H9 (cell line): ENCODE measurements at regions not wholly inside any gene's neighbourhood (a gene's known extent, or its start where the extent isn't known, plus 50 kb on each side); places are given as distances from the start of the nearest gene placed in this dataset.

Experiments used
- DNase-seq: peaks from one replicate; pipeline ENCODE4 v3.0.0-alpha.2; 2017
- H2AFZ ChIP-seq: one replicate; pipeline ENCODE4 v1.6.1; 2013; ENCODE audit warnings: mild to moderate bottlenecking, low read length, control low read depth, moderate library complexity
- H2AK5ac ChIP-seq: 2 replicates; pipeline ENCODE4 v1.6.1; 2013; ENCODE audit warnings: low read length, control low read depth, mixed read lengths; ENCODE audit not compliant: insufficient read length
- H2BK120ac ChIP-seq: one replicate; pipeline ENCODE4 v1.6.1; 2013; ENCODE audit warnings: low read depth, mild to moderate bottlenecking, low read length, control low read depth, inconsistent platforms; ENCODE audit not compliant: poor library complexity, severe bottlenecking
- H2BK12ac ChIP-seq: 2 replicates; pipeline ENCODE4 v1.6.1; 2013; ENCODE audit warnings: low read length, control low read depth, mixed read lengths, low read depth; ENCODE audit not compliant: insufficient read length
- H2BK15ac ChIP-seq: 2 replicates; pipeline ENCODE4 v1.6.1; 2013; ENCODE audit warnings: low read depth, low read length, control low read depth
- H2BK20ac ChIP-seq: one replicate; pipeline ENCODE4 v1.6.1; 2013; ENCODE audit warnings: low read depth, mild to moderate bottlenecking, low read length, control low read depth, inconsistent platforms; ENCODE audit not compliant: poor library complexity, severe bottlenecking
- H2BK5ac ChIP-seq: 2 replicates; pipeline ENCODE4 v1.6.1; 2013; ENCODE audit warnings: low read length, control low read depth, mixed read lengths; ENCODE audit not compliant: insufficient read length
- H3K14ac ChIP-seq: 2 replicates; pipeline ENCODE4 v1.6.1; 2013; ENCODE audit warnings: low read length, control low read depth; ENCODE audit not compliant: insufficient read depth
- H3K18ac ChIP-seq: 2 replicates; pipeline ENCODE4 v1.6.1; 2013; ENCODE audit warnings: low read depth, mild to moderate bottlenecking, mixed read lengths, low read length, control low read depth; ENCODE audit not compliant: insufficient read length
- H3K23ac ChIP-seq: 2 replicates; pipeline ENCODE4 v1.6.1; 2013; ENCODE audit warnings: low read length, control low read depth, mixed read lengths, low read depth; ENCODE audit not compliant: insufficient read length
- H3K23me2 ChIP-seq: 2 replicates; pipeline ENCODE4 v1.6.1; 2013; ENCODE audit warnings: low read depth, mild to moderate bottlenecking, mixed read lengths, low read length, control low read depth; ENCODE audit not compliant: insufficient read length, poor library complexity, severe bottlenecking
- H3K27ac ChIP-seq: 2 replicates; pipeline ENCODE4 v1.5.1; 2013; ENCODE audit warnings: low read length, control low read depth, mixed read lengths, low read depth; ENCODE audit not compliant: insufficient read length
- H3K27me3 ChIP-seq: 2 replicates; pipeline ENCODE4 v1.6.1; 2013; ENCODE audit warnings: low read length, control low read depth, inconsistent platforms; ENCODE audit not compliant: insufficient read depth
- H3K4ac ChIP-seq: 2 replicates; pipeline ENCODE4 v1.6.1; 2013; ENCODE audit warnings: low read depth, mild to moderate bottlenecking, control low read depth, inconsistent platforms, low read length, moderate library complexity
- H3K4me1 ChIP-seq: 2 replicates; pipeline ENCODE4 v1.6.1; 2013; ENCODE audit warnings: low read length, control low read depth, inconsistent platforms; ENCODE audit not compliant: insufficient read depth
- H3K4me2 ChIP-seq: 2 replicates; pipeline ENCODE4 v1.6.1; 2013; ENCODE audit warnings: low read length, control low read depth, mixed read lengths; ENCODE audit not compliant: insufficient read length, insufficient read depth
- H3K56ac ChIP-seq: 2 replicates; pipeline ENCODE4 v1.6.1; 2013; ENCODE audit warnings: low read depth, mild to moderate bottlenecking, mixed read lengths, low read length, control low read depth; ENCODE audit not compliant: insufficient read length
- H3K79me1 ChIP-seq: 2 replicates; pipeline ENCODE4 v1.6.1; 2013; ENCODE audit warnings: low read depth, mild to moderate bottlenecking, moderate library complexity, low read length, control low read depth, inconsistent platforms; ENCODE audit not compliant: insufficient read depth, poor library complexity, severe bottlenecking
- H3K79me2 ChIP-seq: 2 replicates; pipeline ENCODE4 v1.6.1; 2013; ENCODE audit warnings: low read length, control low read depth, inconsistent platforms; ENCODE audit not compliant: insufficient read depth
- H3K9ac ChIP-seq: 2 replicates; pipeline ENCODE4 v1.6.1; 2013; ENCODE audit warnings: low read length, control low read depth, mixed read lengths; ENCODE audit not compliant: insufficient read length; ENCODE audit errors: extremely low read depth
- H3K9me3 ChIP-seq: one replicate; pipeline ENCODE4 v1.6.1; 2013; ENCODE audit warnings: low read depth, low read length, inconsistent platforms; ENCODE audit not compliant: control insufficient read depth
- H3T11ph ChIP-seq: one replicate; pipeline ENCODE4 v1.6.1; 2013; ENCODE audit warnings: mild to moderate bottlenecking, low read length, control low read depth, inconsistent platforms
- H4K20me1 ChIP-seq: one replicate; pipeline ENCODE4 v1.6.1; 2013; ENCODE audit not compliant: control insufficient read depth, insufficient read length, insufficient read depth
- H4K5ac ChIP-seq: 2 replicates; pipeline ENCODE4 v1.6.1; 2013; ENCODE audit warnings: low read depth, mild to moderate bottlenecking, mixed read lengths, low read length, control low read depth; ENCODE audit not compliant: insufficient read length
- H4K8ac ChIP-seq: replicated peaks from 2 replicates; pipeline ENCODE4 v1.6.1; 2013; ENCODE audit warnings: low read length, control low read depth, mixed read lengths, low read depth; ENCODE audit not compliant: insufficient read length
- H4K91ac ChIP-seq: 2 replicates; pipeline ENCODE4 v1.6.1; 2013; ENCODE audit warnings: low read depth, mild to moderate bottlenecking, moderate library complexity, mixed read lengths, low read length, control low read depth; ENCODE audit not compliant: insufficient read length
- H3K27ac Mint-ChIP-seq, 3 experiments: 2 replicates in 2 of 3; 3 replicates in 1 of 3; pipeline ENCODE4 v1.8.0; 2020 to 2021; ENCODE audit warnings: mixed read lengths in 3 of 3, mild to moderate bottlenecking in 1 of 3, moderate library complexity in 1 of 3
- H3K27me3 Mint-ChIP-seq: 2 replicates; pipeline ENCODE4 v1.8.0; 2021; ENCODE audit warnings: low read depth, mild to moderate bottlenecking, moderate library complexity, mixed read lengths
- H3K36me3 Mint-ChIP-seq, 3 experiments: 2 replicates in 2 of 3; 3 replicates in 1 of 3; pipeline ENCODE4 v1.8.0; 2020 to 2021; ENCODE audit warnings: low read depth in 3 of 3, mixed read lengths in 3 of 3; ENCODE audit not compliant: insufficient read depth in 1 of 3
- H3K4me1 Mint-ChIP-seq, 2 experiments: 2 replicates each; pipeline ENCODE4 v1.8.0; 2020; ENCODE audit warnings: mixed read lengths in 2 of 2
- H3K4me3 Mint-ChIP-seq, 2 experiments: 2 replicates in 1 of 2; 3 replicates in 1 of 2; pipeline ENCODE4 v1.8.0; 2020 to 2021; ENCODE audit warnings: mild to moderate bottlenecking in 2 of 2, mixed read lengths in 2 of 2, moderate library complexity in 1 of 2
- H3K9me3 Mint-ChIP-seq, 2 experiments: 2 replicates in 1 of 2; 3 replicates in 1 of 2; pipeline ENCODE4 v1.8.0; 2020; ENCODE audit warnings: mild to moderate bottlenecking in 2 of 2, mixed read lengths in 2 of 2, moderate library complexity in 1 of 2
- TF ChIP-seq, protein P1 (sequence below): fragments of 200-600 bp; sonication (generic); conservative IDR thresholded peaks from 3 replicates; pipeline ENCODE4 v1.8.0; 2021; ENCODE audit warnings: antibody characterized with exemption, mild to moderate bottlenecking

- H3K27ac ChIP-seq = no peak overlapping the region
- no peaks in the 10 kb centered on the region for H4K20me1 ChIP-seq
- H2AFZ ChIP-seq = no peak overlapping the region
- DNase-seq = no peak
- Mint-ChIP-seq H3K27me3 (no peaks in the 10 kb centered on the region), H3K9me3 (no peaks in the 10 kb centered on the region), H3K27ac (no peak overlapping the region), H3K4me1 (peaks cover 2 to 4% of the 10 kb centered on the region in 2 experiments), H3K36me3 (no peaks in the 10 kb centered on the region), H3K4me3 (no peak overlapping the region)
- H2BK15ac ChIP-seq = no peak overlapping the region
- H3K4me2 ChIP-seq = no peak overlapping the region
- no peaks in the 10 kb centered on the region for H3K4me1 ChIP-seq
- no peak overlapping the region for H4K5ac ChIP-seq
- H3K79me1 ChIP-seq = no peaks in the 10 kb centered on the region
- H2BK12ac ChIP-seq = no peak overlapping the region
- H3K18ac ChIP-seq = no peak overlapping the region
- no peaks in the 10 kb centered on the region for H3K9me3 ChIP-seq
- H3T11ph ChIP-seq = no peak overlapping the region
- no peaks in the 10 kb centered on the region for H3K79me2 ChIP-seq
- no peaks in the 10 kb centered on the region for H3K23me2 ChIP-seq
- H3K9ac ChIP-seq = no peak overlapping the region
- H3K14ac ChIP-seq = no peak overlapping the region
- H2BK20ac ChIP-seq = no peak overlapping the region
- no peaks in the 10 kb centered on the region for H3K27me3 ChIP-seq
- H2BK120ac ChIP-seq = no peak overlapping the region
- H4K8ac ChIP-seq = no peak overlapping the region
- H3K23ac ChIP-seq = no peak overlapping the region
- no peak overlapping the region for H4K91ac ChIP-seq
- no peak overlapping the region for H3K4ac ChIP-seq
- H3K56ac ChIP-seq = no peak overlapping the region
- no peak overlapping the region for H2BK5ac ChIP-seq
- TF ChIP-seq, protein P1, sequence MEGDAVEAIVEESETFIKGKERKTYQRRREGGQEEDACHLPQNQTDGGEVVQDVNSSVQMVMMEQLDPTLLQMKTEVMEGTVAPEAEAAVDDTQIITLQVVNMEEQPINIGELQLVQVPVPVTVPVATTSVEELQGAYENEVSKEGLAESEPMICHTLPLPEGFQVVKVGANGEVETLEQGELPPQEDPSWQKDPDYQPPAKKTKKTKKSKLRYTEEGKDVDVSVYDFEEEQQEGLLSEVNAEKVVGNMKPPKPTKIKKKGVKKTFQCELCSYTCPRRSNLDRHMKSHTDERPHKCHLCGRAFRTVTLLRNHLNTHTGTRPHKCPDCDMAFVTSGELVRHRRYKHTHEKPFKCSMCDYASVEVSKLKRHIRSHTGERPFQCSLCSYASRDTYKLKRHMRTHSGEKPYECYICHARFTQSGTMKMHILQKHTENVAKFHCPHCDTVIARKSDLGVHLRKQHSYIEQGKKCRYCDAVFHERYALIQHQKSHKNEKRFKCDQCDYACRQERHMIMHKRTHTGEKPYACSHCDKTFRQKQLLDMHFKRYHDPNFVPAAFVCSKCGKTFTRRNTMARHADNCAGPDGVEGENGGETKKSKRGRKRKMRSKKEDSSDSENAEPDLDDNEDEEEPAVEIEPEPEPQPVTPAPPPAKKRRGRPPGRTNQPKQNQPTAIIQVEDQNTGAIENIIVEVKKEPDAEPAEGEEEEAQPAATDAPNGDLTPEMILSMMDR = no peak
- H2AK5ac ChIP-seq = no peak overlapping the region
These were observed 438.8 kb upstream of the USP15 start for GRCh38 chr12:61821381-61821780.
